OCI-LY1 (cell line): ENCODE measurements at regions not wholly inside any gene's neighbourhood (a gene's known extent, or its start where the extent isn't known, plus 50 kb on each side); places are given as distances from the start of the nearest gene placed in this dataset.
A peak's percentile ranks its signal among the peaks of the same experiment; 100 is the strongest.

Experiments
- H2AFZ ChIP-seq: fragments of 200-600 bp; sonication (generic), shearing (Covaris generic); 2 replicates; pipeline ENCODE4 v1.6.0; 2014; ENCODE audit warnings: antibody characterized with exemption, mild to moderate bottlenecking, low read length
- H3F3A ChIP-seq: fragments of 200-600 bp; sonication (generic), shearing (Covaris generic); 2 replicates; pipeline ENCODE4 v1.6.0; 2014; ENCODE audit warnings: mild to moderate bottlenecking, antibody characterized with exemption, low read length, moderate library complexity; ENCODE audit not compliant: insufficient read depth
- H3K27ac ChIP-seq: fragments of 200-600 bp; sonication (generic); 2 replicates; pipeline ENCODE4 v1.5.1; 2014; ENCODE audit warnings: low read length, mixed run types, mild to moderate bottlenecking, low read depth; ENCODE audit not compliant: poor library complexity, severe bottlenecking
- H3K27me3 ChIP-seq: fragments of 200-600 bp; sonication (generic); 2 replicates; pipeline ENCODE4 v1.6.0; 2014; ENCODE audit warnings: antibody characterized with exemption, mild to moderate bottlenecking, low read length, moderate library complexity; ENCODE audit not compliant: insufficient read depth
- H3K36me3 ChIP-seq: fragments of 200-600 bp; sonication (generic); 2 replicates; pipeline ENCODE4 v1.6.1; 2014; ENCODE audit warnings: mild to moderate bottlenecking, antibody characterized with exemption, low read length, moderate library complexity, mixed read lengths; ENCODE audit not compliant: insufficient read depth
- H3K4me1 ChIP-seq: fragments of 200-600 bp; sonication (generic); 2 replicates; pipeline ENCODE4 v1.5.1; 2014; ENCODE audit warnings: mild to moderate bottlenecking, low read length, moderate library complexity; ENCODE audit not compliant: insufficient read depth, severe bottlenecking
- H3K4me2 ChIP-seq: fragments of 200-600 bp; sonication (generic), shearing (Covaris generic); 2 replicates; pipeline ENCODE4 v1.6.1; 2014; ENCODE audit warnings: low read length
- H3K4me3 ChIP-seq: fragments of 200-600 bp; sonication (generic); 2 replicates; pipeline ENCODE4 v1.5.1; 2014; ENCODE audit warnings: low read length, low read depth, mild to moderate bottlenecking, mixed read lengths; ENCODE audit not compliant: poor library complexity, severe bottlenecking
- H3K79me2 ChIP-seq: fragments of 200-600 bp; shearing (Covaris generic); 2 replicates; pipeline ENCODE4 v1.6.1; 2016; ENCODE audit warnings: mixed run types, low read length, mixed read lengths; ENCODE audit not compliant: insufficient read depth
- H3K9ac ChIP-seq: fragments of 200-600 bp; sonication (generic), shearing (Covaris generic); 2 replicates; pipeline ENCODE4 v1.6.1; 2014; ENCODE audit warnings: mild to moderate bottlenecking, low read length, mixed read lengths
- H3K9me2 ChIP-seq: fragments of 200-600 bp; sonication (generic), shearing (Covaris generic); 2 replicates; pipeline ENCODE4 v1.6.1; 2014; ENCODE audit warnings: low read depth, mild to moderate bottlenecking, low read length, mixed read lengths
- H3K9me3 ChIP-seq: fragments of 200-600 bp; shearing (Covaris generic); 2 replicates; pipeline ENCODE4 v1.6.1; 2014; ENCODE audit warnings: low read length, mixed read lengths
- H4K20me1 ChIP-seq: fragments of 200-600 bp; sonication (generic), shearing (Covaris generic); 2 replicates; pipeline ENCODE4 v1.6.0; 2016; ENCODE audit warnings: mild to moderate bottlenecking, low read length; ENCODE audit not compliant: insufficient read depth
- CTCF ChIP-seq: fragments of 200-600 bp; sonication (generic), shearing (Covaris generic); IDR thresholded peaks from 2 replicates; pipeline ENCODE4 v1.5.1; 2017; ENCODE audit warnings: mild to moderate bottlenecking, antibody characterized with exemption, low read length, moderate library complexity, mixed read lengths
- EZH2 ChIP-seq: fragments of 200-600 bp; sonication (generic), shearing (Covaris generic); IDR thresholded peaks from 2 replicates; pipeline ENCODE4 v1.8.0; 2017; ENCODE audit warnings: borderline replicate concordance, mixed run types, mild to moderate bottlenecking, antibody characterized with exemption, low read length, moderate library complexity, mixed read lengths

GRCh38 chr4:163598489-163598888 lies 104.0 kb downstream of the TMA16 start:
- H3K4me2 ChIP-seq: peak overlapping the region; percentile 30; the same call in 1 of the 2 replicates
- no peaks in the 10 kb centered on the region for H3K79me2 ChIP-seq
- no peaks in the 10 kb centered on the region for H4K20me1 ChIP-seq
- no peaks in the 10 kb centered on the region for H3K27me3 ChIP-seq
- no peak overlapping the region for H3K4me3 ChIP-seq
- H3K9me3 ChIP-seq: no peaks in the 10 kb centered on the region
- H3K4me1 ChIP-seq: peaks cover 56% of the 10 kb centered on the region
- peak overlapping the region; percentile 86 for H3K27ac ChIP-seq
- TF ChIP-seq CTCF (no peak), EZH2 (no peak)
- no peaks in the 10 kb centered on the region for H3F3A ChIP-seq
- H2AFZ ChIP-seq: peak overlapping the region; percentile 1; the same call in 1 of the 2 replicates
- H3K9ac ChIP-seq: no peak overlapping the region
- no peaks in the 10 kb centered on the region for H3K36me3 ChIP-seq
- no peaks in the 10 kb centered on the region for H3K9me2 ChIP-seq

- H3K9ac ChIP-seq: peak overlapping the region; percentile 19
Observed at GRCh38 chr4:163600727-163601126, 106.2 kb downstream of the TMA16 start.

GRCh38 chr4:163603257-163603656 lies 108.8 kb downstream of the TMA16 start:
- no peaks in the 10 kb centered on the region for H3K27me3 ChIP-seq
- H4K20me1 ChIP-seq: no peaks in the 10 kb centered on the region
- H3K4me2 ChIP-seq: no peak overlapping the region; the same call in 1 of the 2 replicates
- no peaks in the 10 kb centered on the region for H3K79me2 ChIP-seq
- H3K4me3 ChIP-seq: no peak overlapping the region
- no peaks in the 10 kb centered on the region for H3F3A ChIP-seq
- no peaks in the 10 kb centered on the region for H3K36me3 ChIP-seq
- H2AFZ ChIP-seq: peak overlapping the region; percentile 2; the same call in 1 of the 2 replicates
- no peak for TF ChIP-seq EZH2
- TF ChIP-seq CTCF: no peak
- H3K27ac ChIP-seq: peak overlapping the region; percentile 35
- no peaks in the 10 kb centered on the region for H3K9me3 ChIP-seq
- no peak overlapping the region for H3K9ac ChIP-seq
- H3K4me1 ChIP-seq: peaks cover 79% of the 10 kb centered on the region
- H3K9me2 ChIP-seq: no peaks in the 10 kb centered on the region

More at GRCh38 chr4:163600727-163601126, 106.2 kb downstream of the TMA16 start:
- Histone ChIP-seq H4K20me1 (no peaks in the 10 kb centered on the region), H3K4me2 (peak overlapping the region; percentile 51), H3K9me2 (no peaks in the 10 kb centered on the region), H3K27ac (peak overlapping the region; percentile 81), H3K4me3 (peak overlapping the region; percentile 23), H3K36me3 (no peaks in the 10 kb centered on the region), H3K27me3 (no peaks in the 10 kb centered on the region), H3K79me2 (no peaks in the 10 kb centered on the region), H3F3A (no peaks in the 10 kb centered on the region), H3K9me3 (no peaks in the 10 kb centered on the region), H2AFZ (peak overlapping the region; percentile 73), H3K4me1 (peaks cover 68% of the 10 kb centered on the region)
- no peak for TF ChIP-seq EZH2
- no peak for TF ChIP-seq CTCF
